GM19468 (cell line): ENCODE measurements at regions not wholly inside any gene's neighbourhood (a gene's known extent, or its start where the extent isn't known, plus 50 kb on each side); places are given as distances from the start of the nearest gene placed in this dataset.
"Not testable (repeated sequence)": the region's sequence is repeated elsewhere in the genome, so short reads cannot be mapped to it uniquely, and the experiment has no call there.

ENCODE experiments used
- ATAC-seq: cut with Tn5 transposase; IDR thresholded peaks from one replicate; pipeline ENCODE4 v1.9.1; 2021; ENCODE audit warnings: mild to moderate bottlenecking, moderate library complexity, moderate number of reproducible peaks; ENCODE audit not compliant: unreplicated experiment; ENCODE audit errors: extremely low read depth

GRCh38 chr4:97105347-97106099, 1037.8 kb downstream of the STPG2 start:
- no peak for ATAC-seq

- ATAC-seq = no peak
Measured at GRCh38 chr4:97106161-97106560, 1037.1 kb downstream of the STPG2 start.

GRCh38 chr4:97110506-97110905, 1032.8 kb downstream of the STPG2 start:
- no peak for ATAC-seq

GRCh38 chr4:97116511-97116910, 1026.8 kb downstream of the STPG2 start:
- ATAC-seq = no peak

- no peak for ATAC-seq
Measured at GRCh38 chr4:97121493-97121892, 1021.8 kb downstream of the STPG2 start.

- ATAC-seq = no peak
Measured at GRCh38 chr4:97123573-97123972, 1019.7 kb downstream of the STPG2 start.

GRCh38 chr4:97132435-97132834, 1010.8 kb downstream of the STPG2 start:
- ATAC-seq = no peak

- no peak for ATAC-seq
Measured at GRCh38 chr4:97134456-97134855, 1008.8 kb downstream of the STPG2 start.

- ATAC-seq = no peak
Measured at GRCh38 chr4:97139791-97140190, 1003.5 kb downstream of the STPG2 start.

GRCh38 chr4:97140545-97140944, 1002.7 kb downstream of the STPG2 start:
- ATAC-seq = no peak

GRCh38 chr4:97141332-97141731, 1001.9 kb downstream of the STPG2 start:
- not testable (repeated sequence) for ATAC-seq

- no peak for ATAC-seq
Measured at GRCh38 chr4:97142410-97142809, 1000.9 kb downstream of the STPG2 start.

GRCh38 chr4:97142893-97143292, 1000.4 kb downstream of the STPG2 start:
- no peak for ATAC-seq

GRCh38 chr4:97144199-97144598, 999.1 kb downstream of the STPG2 start:
- no peak for ATAC-seq

GRCh38 chr4:97150966-97151365, 992.3 kb downstream of the STPG2 start:
- no peak for ATAC-seq

GRCh38 chr4:97152149-97152548, 991.1 kb downstream of the STPG2 start:
- ATAC-seq = no peak

GRCh38 chr4:97153042-97153441, 990.2 kb downstream of the STPG2 start:
- no peak for ATAC-seq

GRCh38 chr4:97159625-97160024, 983.7 kb downstream of the STPG2 start:
- ATAC-seq = no peak

GRCh38 chr4:97185233-97185632, 958.0 kb downstream of the STPG2 start:
- no peak for ATAC-seq

GRCh38 chr4:97197106-97197505, 946.2 kb downstream of the STPG2 start:
- ATAC-seq = no peak

GRCh38 chr4:97208749-97209148, 934.5 kb downstream of the STPG2 start:
- ATAC-seq = no peak

GRCh38 chr4:97215409-97215941, 927.8 kb downstream of the STPG2 start:
- no peak for ATAC-seq
